ENCODE measurements at regions not wholly inside any gene's neighbourhood (a gene's known extent, or its start where the extent isn't known, plus 50 kb on each side); places are given as distances from the start of the nearest gene placed in this dataset.

GRCh38 chr20:57882451-57883161 lies 172.8 kb upstream of the PMEPA1 start:
- TF ChIP-seq CTCF (conservative IDR thresholded peaks at IDR 0.05; ENCODE audit: low read depth, low read length), result no peak
- TF ChIP-seq EZH2 (IDR thresholded peaks at IDR 0.05; ENCODE audit: borderline replicate concordance, low read depth, low read length, poor library complexity, severe bottlenecking), result no peak
